GM06990 (cell line): ENCODE measurements at regions not wholly inside any gene's neighbourhood (a gene's known extent, or its start where the extent isn't known, plus 50 kb on each side); places are given as distances from the start of the nearest gene placed in this dataset.

Experiments
- DNase-seq: peaks from one replicate; pipeline ENCODE4 v3.0.0-alpha.2; 2011; ENCODE audit not compliant: insufficient read length; ENCODE audit errors: extremely low read depth
- H3K27me3 ChIP-seq: replicated peaks from 2 replicates; pipeline ENCODE4 v1.6.0; 2011; ENCODE audit warnings: low read length; ENCODE audit not compliant: control insufficient read depth, insufficient read depth
- H3K36me3 ChIP-seq: 2 replicates; pipeline ENCODE4 v1.5.1; 2011; ENCODE audit warnings: low read length; ENCODE audit not compliant: control insufficient read depth, insufficient read depth
- H3K4me3 ChIP-seq: replicated peaks from 2 replicates; pipeline ENCODE4 v1.5.1; 2011; ENCODE audit warnings: low read depth, mild to moderate bottlenecking, control low read depth, low read length
- TF ChIP-seq, protein P1 (sequence below): IDR thresholded peaks from 2 replicates; pipeline ENCODE4 v1.5.1; 2011; ENCODE audit warnings: low read length, control low read depth, mild to moderate bottlenecking, inconsistent platforms; ENCODE audit not compliant: insufficient read depth, poor library complexity, severe bottlenecking

DNA sequence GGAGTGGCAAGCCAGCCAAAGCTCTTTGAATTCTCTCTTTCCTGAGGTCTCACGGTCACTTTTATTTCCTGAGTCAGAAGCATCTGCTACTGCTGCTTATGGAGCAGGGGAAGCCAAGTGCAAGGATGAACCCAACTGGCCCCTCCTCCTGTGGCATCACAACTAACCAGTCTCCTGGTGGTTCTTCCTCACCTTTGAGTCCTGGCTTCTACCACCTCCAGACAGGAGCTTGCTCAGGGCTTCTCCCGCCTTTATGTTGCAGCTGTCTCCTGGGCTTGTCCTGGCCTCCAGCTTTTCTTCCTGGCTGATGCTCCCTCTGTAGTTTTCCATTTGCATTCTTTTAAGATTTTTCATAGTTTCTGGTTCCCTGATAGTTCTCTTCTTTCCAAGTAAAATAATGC, 349.7 kb upstream of the NRP1 start:
- TF ChIP-seq, protein P1, sequence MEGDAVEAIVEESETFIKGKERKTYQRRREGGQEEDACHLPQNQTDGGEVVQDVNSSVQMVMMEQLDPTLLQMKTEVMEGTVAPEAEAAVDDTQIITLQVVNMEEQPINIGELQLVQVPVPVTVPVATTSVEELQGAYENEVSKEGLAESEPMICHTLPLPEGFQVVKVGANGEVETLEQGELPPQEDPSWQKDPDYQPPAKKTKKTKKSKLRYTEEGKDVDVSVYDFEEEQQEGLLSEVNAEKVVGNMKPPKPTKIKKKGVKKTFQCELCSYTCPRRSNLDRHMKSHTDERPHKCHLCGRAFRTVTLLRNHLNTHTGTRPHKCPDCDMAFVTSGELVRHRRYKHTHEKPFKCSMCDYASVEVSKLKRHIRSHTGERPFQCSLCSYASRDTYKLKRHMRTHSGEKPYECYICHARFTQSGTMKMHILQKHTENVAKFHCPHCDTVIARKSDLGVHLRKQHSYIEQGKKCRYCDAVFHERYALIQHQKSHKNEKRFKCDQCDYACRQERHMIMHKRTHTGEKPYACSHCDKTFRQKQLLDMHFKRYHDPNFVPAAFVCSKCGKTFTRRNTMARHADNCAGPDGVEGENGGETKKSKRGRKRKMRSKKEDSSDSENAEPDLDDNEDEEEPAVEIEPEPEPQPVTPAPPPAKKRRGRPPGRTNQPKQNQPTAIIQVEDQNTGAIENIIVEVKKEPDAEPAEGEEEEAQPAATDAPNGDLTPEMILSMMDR = no peak
- no peak overlapping the region for H3K4me3 ChIP-seq
- no peak for DNase-seq
- H3K27me3 ChIP-seq = no peaks in the 10 kb centered on the region
- no peaks in the 10 kb centered on the region for H3K36me3 ChIP-seq

DNA sequence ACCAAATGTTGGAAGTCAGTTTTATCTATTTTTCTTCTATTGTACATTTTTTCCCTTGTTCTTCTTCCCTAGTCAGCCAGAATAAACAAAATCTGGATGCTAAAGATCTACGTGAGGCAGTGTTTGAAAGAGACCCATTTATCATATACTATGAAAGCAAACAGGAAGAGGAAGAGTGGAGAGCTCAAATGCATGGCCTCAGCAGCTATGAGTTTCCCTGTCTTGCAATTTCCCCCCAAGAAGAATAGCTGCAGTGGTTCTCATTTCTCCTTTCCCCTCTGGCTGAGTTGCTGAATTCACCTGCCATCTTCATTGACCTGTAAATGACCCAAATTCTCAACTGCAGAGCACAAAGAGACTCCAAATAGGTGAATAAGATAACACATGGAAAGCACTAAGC, 347.1 kb upstream of the NRP1 start:
- DNase-seq = no peak

DNA sequence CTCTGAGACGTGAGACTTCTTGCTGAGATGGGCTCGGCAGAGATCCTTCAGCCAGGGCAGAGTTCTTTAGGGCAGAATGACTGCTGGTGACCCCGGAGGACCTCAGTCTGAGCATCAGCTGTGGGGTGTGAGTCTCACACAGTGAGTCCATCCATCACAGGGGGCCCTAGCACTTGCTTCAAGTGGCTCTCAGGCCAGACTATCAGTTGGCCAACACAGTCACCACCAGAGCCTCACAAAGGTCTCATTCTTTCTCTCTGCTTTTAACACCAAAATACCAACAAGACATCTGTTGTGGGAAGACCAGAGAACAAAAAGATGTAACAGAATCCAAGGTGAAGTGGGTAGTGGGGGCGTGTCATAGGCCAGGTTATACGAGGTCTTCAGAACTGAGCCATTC, 345.6 kb upstream of the NRP1 start:
- no peak overlapping the region for H3K4me3 ChIP-seq
- H3K27me3 ChIP-seq = no peaks in the 10 kb centered on the region
- TF ChIP-seq, protein P1 = no peak
- DNase-seq = no peak
- H3K36me3 ChIP-seq = no peaks in the 10 kb centered on the region

More for the DNA sequence above, 347.1 kb upstream of the NRP1 start:
- Histone ChIP-seq H3K4me3 (no peak overlapping the region), H3K27me3 (no peaks in the 10 kb centered on the region), H3K36me3 (no peaks in the 10 kb centered on the region)
- TF ChIP-seq, protein P1 = no peak

DNA sequence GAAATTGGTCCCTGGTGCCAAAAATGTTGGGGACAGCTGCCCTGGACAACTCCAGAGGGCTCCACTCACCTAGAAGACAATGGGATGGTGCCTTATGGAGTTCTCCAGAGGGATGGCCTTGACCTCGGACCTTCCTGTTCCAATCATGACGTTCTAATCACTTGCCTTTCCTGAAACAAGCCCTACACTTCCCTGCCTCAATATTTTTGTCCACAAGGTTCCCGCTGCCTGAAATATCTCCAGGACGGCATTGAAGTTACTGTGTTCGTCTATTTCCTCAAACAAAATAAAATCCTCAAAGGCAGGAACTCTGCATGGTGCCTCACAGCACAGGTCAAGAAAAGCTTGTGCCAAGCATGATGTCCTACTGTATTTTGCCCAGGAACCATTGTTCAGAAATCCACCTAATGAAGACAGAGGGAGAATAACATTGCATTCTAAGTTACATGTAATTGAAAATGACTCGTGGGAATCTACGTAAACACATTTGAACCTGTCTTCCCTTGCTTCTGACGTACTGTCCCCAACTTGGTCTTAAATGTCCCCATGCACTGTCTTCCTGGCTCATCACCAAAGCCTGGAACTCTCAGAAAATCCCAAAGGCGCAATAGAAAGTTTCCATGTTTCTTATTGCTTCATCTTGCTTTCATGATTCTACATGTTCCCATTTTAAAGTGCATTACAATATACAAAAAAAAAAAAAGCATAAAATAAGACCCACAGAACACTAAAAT, 342.3 kb upstream of the NRP1 start:
- DNase-seq = no peak
- TF ChIP-seq, protein P1 = no peak
- no peaks in the 10 kb centered on the region for H3K36me3 ChIP-seq
- H3K27me3 ChIP-seq = no peaks in the 10 kb centered on the region
- H3K4me3 ChIP-seq = no peak overlapping the region

DNA sequence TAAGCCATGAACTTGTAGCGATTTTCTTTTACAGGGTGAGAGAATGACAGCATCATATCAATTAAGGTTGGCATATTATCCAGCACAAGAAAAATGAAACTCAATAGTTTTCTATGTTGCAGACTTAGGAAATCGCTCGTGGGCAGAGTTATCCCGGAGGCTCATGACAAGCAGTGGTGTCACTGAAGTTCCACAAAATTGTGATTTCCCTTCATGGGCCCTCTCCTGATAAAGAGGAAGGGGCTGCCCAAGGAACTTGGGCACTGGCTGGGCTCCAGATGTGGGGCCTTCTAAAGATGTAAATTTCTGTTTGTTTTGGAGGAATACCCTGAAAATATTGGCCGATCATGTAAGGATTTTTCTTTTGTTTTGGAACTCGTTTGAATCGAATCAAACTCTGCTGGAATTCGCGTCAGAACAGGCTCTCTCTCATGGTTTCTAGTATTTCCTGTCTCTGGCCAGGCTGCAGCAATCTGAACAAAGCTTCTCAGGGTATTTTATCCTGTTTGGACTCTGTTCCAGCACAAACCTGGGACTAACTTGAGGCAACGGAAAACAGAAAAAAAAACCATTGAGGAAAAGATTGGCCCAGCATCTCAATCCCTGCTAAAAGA, 340.6 kb upstream of the NRP1 start:
- no peak overlapping the region for H3K4me3 ChIP-seq
- TF ChIP-seq, protein P1 = no peak
- H3K27me3 ChIP-seq = no peaks in the 10 kb centered on the region

More for the DNA sequence above, 340.6 kb upstream of the NRP1 start:
- H3K36me3 ChIP-seq = no peaks in the 10 kb centered on the region
- DNase-seq = no peak
